Lung (tissue), 9 donors: ENCODE measurements at regions not wholly inside any gene's neighbourhood (a gene's known extent, or its start where the extent isn't known, plus 50 kb on each side); places are given as distances from the start of the nearest gene placed in this dataset.
"Not testable (repeated sequence)": the region's sequence is repeated elsewhere in the genome, so short reads cannot be mapped to it uniquely, and the experiment has no call there.

ENCODE experiments used
- ATAC-seq: fragments of 200-7000 bp; cut with Tn5 transposase; one replicate; pipeline ENCODE4 v1.9.1; 2020; ENCODE audit warnings: moderate number of reproducible peaks; ENCODE audit not compliant: insufficient read depth, low FRiP score
- DNase-seq, 3 donors: peaks; one replicate each; pipeline ENCODE4 v3.0.0-alpha.2; 2013 to 2017
- H3K27ac ChIP-seq, 2 donors: one replicate each; pipeline ENCODE4 v1.5.1; 2013; ENCODE audit warnings: mild to moderate bottlenecking in 2 of 2, moderate library complexity in 2 of 2, control low read depth in 1 of 2, inconsistent platforms in 1 of 2, low read depth in 1 of 2, low read length in 1 of 2
- H3K27me3 ChIP-seq, 3 donors: one replicate each; pipeline ENCODE4 v1.5.1; 2013; ENCODE audit warnings: low read length in 2 of 3; ENCODE audit not compliant: control insufficient read depth in 3 of 3, insufficient read depth in 3 of 3
- H3K36me3 ChIP-seq, 4 donors: one replicate each; pipeline ENCODE4 v1.5.1; 2013; ENCODE audit warnings: low read length in 4 of 4, mild to moderate bottlenecking in 1 of 4, moderate library complexity in 1 of 4; ENCODE audit not compliant: control insufficient read depth in 4 of 4, insufficient read depth in 4 of 4
- H3K4me1 ChIP-seq, 5 donors: one replicate each; pipeline ENCODE4 v1.5.1; 2013; ENCODE audit warnings: low read length in 5 of 5, mild to moderate bottlenecking in 2 of 5, moderate library complexity in 1 of 5; ENCODE audit not compliant: control insufficient read depth in 5 of 5, insufficient read depth in 5 of 5
- H3K4me3 ChIP-seq: one replicate; pipeline ENCODE4 v1.5.1; 2013; ENCODE audit warnings: mild to moderate bottlenecking, control low read depth, moderate library complexity
- H3K9ac ChIP-seq, 2 donors: one replicate each; pipeline ENCODE4 v1.5.1; 2013; ENCODE audit warnings: low read length in 2 of 2, control low read depth in 1 of 2; ENCODE audit not compliant: insufficient read depth in 1 of 2
- H3K9me3 ChIP-seq, 4 donors: one replicate each; pipeline ENCODE4 v1.5.1; 2013; ENCODE audit warnings: low read length in 3 of 4, mild to moderate bottlenecking in 1 of 4, moderate library complexity in 1 of 4; ENCODE audit not compliant: control insufficient read depth in 4 of 4, insufficient read depth in 3 of 4
- WGBS, 2 donors: extraction: QIAGEN DNeasy Blood & Tissue Kit; methylation state at CpG; one replicate each; pipeline ENCODE4 v1.1.7; 2013; 5-methylcytosine and 5-hydroxymethylcytosine counted together
- donor health status: Bipolar disorder and iron deficiency.
- donor health status: healthy.
- donor health status: DM: yes; HTN: yes; CAD: no.

GRCh38 chr7:65146118-65146914 lies 139.8 kb upstream of the ERV3-1 start:
- WGBS, 2 donors = 86 to 93% methylated on average over 2 of the region's 2 CpGs
- not testable (repeated sequence) for H3K36me3 ChIP-seq, H3K9me3 ChIP-seq, DNase-seq, H3K9ac ChIP-seq, H3K4me3 ChIP-seq, ATAC-seq, H3K4me1 ChIP-seq, H3K27ac ChIP-seq, H3K27me3 ChIP-seq

GRCh38 chr7:65145710-65146109 lies 139.2 kb upstream of the ERV3-1 start:
- peak in 1 of 3 donors; percentile 26 for DNase-seq
- not testable (repeated sequence) for H3K9me3 ChIP-seq, ATAC-seq

GRCh38 chr7:65145008-65145407 lies 138.5 kb upstream of the ERV3-1 start:
- not testable (repeated sequence) for H3K27ac ChIP-seq, H3K9me3 ChIP-seq, ATAC-seq, H3K9ac ChIP-seq, H3K4me1 ChIP-seq, H3K36me3 ChIP-seq, H3K4me3 ChIP-seq, H3K27me3 ChIP-seq
- WGBS, 2 donors = 96% methylated on average over 1 of the region's 1 CpG
- peak in 1 of 3 donors; percentile 16 for DNase-seq

More at GRCh38 chr7:65145710-65146109, 139.2 kb upstream of the ERV3-1 start:
- H3K4me3 ChIP-seq, H3K27me3 ChIP-seq, H3K27ac ChIP-seq, H3K4me1 ChIP-seq, H3K36me3 ChIP-seq, H3K9ac ChIP-seq: not testable (repeated sequence)

GRCh38 chr7:65144557-65144956 lies 138.1 kb upstream of the ERV3-1 start:
- not testable (repeated sequence) for H3K4me1 ChIP-seq, H3K9me3 ChIP-seq, ATAC-seq, H3K9ac ChIP-seq, H3K27ac ChIP-seq, DNase-seq, H3K4me3 ChIP-seq, H3K27me3 ChIP-seq, H3K36me3 ChIP-seq
- 92 to 96% methylated on average over 2 of the region's 2 CpGs for WGBS, 2 donors

GRCh38 chr7:65144119-65144518 lies 137.6 kb upstream of the ERV3-1 start:
- not testable (repeated sequence) for H3K4me1 ChIP-seq, ATAC-seq, H3K4me3 ChIP-seq, H3K9me3 ChIP-seq, H3K9ac ChIP-seq, H3K36me3 ChIP-seq, H3K27me3 ChIP-seq, H3K27ac ChIP-seq
- WGBS, 2 donors = 81 to 89% methylated on average over 2 of the region's 2 CpGs
- DNase-seq = peak in 1 of 3 donors; percentile 0

- not testable (repeated sequence) for H3K27me3 ChIP-seq, H3K9ac ChIP-seq, H3K4me1 ChIP-seq, H3K9me3 ChIP-seq, H3K27ac ChIP-seq, H3K36me3 ChIP-seq, ATAC-seq, H3K4me3 ChIP-seq
- peak in 1 of 3 donors; percentile 0 for DNase-seq
- WGBS, 2 donors = 80 to 98% methylated on average over 4 of the region's 6 CpGs
These were observed 135.4 kb upstream of the ERV3-1 start for GRCh38 chr7:65141894-65142293.

- not testable (repeated sequence) for H3K4me1 ChIP-seq, H3K36me3 ChIP-seq, H3K27ac ChIP-seq, H3K4me3 ChIP-seq, H3K27me3 ChIP-seq, H3K9me3 ChIP-seq, H3K9ac ChIP-seq, ATAC-seq
- 33 to 39% methylated on average over 16 of the region's 20 CpGs for WGBS, 2 donors
- peak in 1 of 3 donors; percentile 0 for DNase-seq
These were observed 134.9 kb upstream of the ERV3-1 start for GRCh38 chr7:65141405-65141778.

GRCh38 chr7:65140543-65141404 lies 134.3 kb upstream of the ERV3-1 start:
- not testable (repeated sequence) for H3K4me3 ChIP-seq, H3K36me3 ChIP-seq, H3K9me3 ChIP-seq, H3K27me3 ChIP-seq, H3K27ac ChIP-seq, H3K9ac ChIP-seq, H3K4me1 ChIP-seq
- peak; percentile 19 for ATAC-seq
- peak in 1 of 3 donors; percentile 1 for DNase-seq
- 0 to 2% methylated on average over 4 to 56 of the region's 79 CpGs for WGBS, 2 donors
